HCT116 (cell line): ENCODE measurements at regions not wholly inside any gene's neighbourhood (a gene's known extent, or its start where the extent isn't known, plus 50 kb on each side); places are given as distances from the start of the nearest gene placed in this dataset.

Experiments
- ATAC-seq: fragments of 200-7000 bp; cut with Tn5 transposase; 2 replicates; pipeline ENCODE4 v1.9.1; 2020; ENCODE audit warnings: mild to moderate bottlenecking, moderate library complexity
- BruUV-seq: library from RNA; stranded (reverse); fragments of 400-500 nt; replicated peaks from 2 replicates; lab custom pipeline; 2021; lab: Mats Ljungman, UMichigan
- CTCF ChIA-PET: fragments of 300-600 bp; sonication (Branson Sonifier 250); formaldehyde crosslinking; loops from one replicate; lab custom pipeline; 2021; ENCODE audit warnings: antibody characterized with exemption; lab: Charles Lee
- POLR2A ChIA-PET: fragments of 300-600, 350-600 bp; sonication (Branson Sonifier 250); formaldehyde crosslinking; loops from one replicate; lab custom pipeline; 2021; ENCODE audit warnings: antibody characterized with exemption; lab: Charles Lee
- RAD21 ChIA-PET, 2 experiments: fragments of 300-600 bp; sonication (Branson Sonifier 250); formaldehyde crosslinking; loops; one replicate each; lab custom pipeline; 2023; ENCODE audit warnings: low total read pairs in 2 of 2; ENCODE audit not compliant: uncharacterized antibody in 2 of 2, unreplicated experiment in 2 of 2, low non-redundant PET in 1 of 2; lab: Charles Lee
- DNase-seq: peaks from one replicate; pipeline ENCODE4 v3.0.0-alpha.2; 2010; ENCODE audit warnings: low read depth, low spot score
- H2AFZ ChIP-seq: fragments of 200-600 bp; shearing (Covaris generic), sonication (generic); 2 replicates; pipeline ENCODE4 v1.6.1; 2017; ENCODE audit warnings: low read depth, mixed run types, mixed read lengths, antibody characterized with exemption, low read length; ENCODE audit not compliant: poor library complexity, severe bottlenecking
- H3K27ac ChIP-seq: 2 replicates; pipeline ENCODE4 v1.5.1; 2012; ENCODE audit warnings: low read depth, low read length
- H3K27me3 ChIP-seq: fragments of 200-600 bp; sonication (generic); 2 replicates; pipeline ENCODE4 v1.6.1; 2016; ENCODE audit warnings: mixed run types, low read length, mixed read lengths; ENCODE audit not compliant: insufficient read depth
- H3K36me3 ChIP-seq, 2 experiments: fragments of 200-500 bp in 1 of 2; fragments of 200-600 bp in 1 of 2; sonication (Bioruptor generic) in 1 of 2; sonication (generic) in 1 of 2; 2 replicates each; pipeline versions ENCODE4 v1.5.1 to v1.6.1; 2014 to 2016; ENCODE audit warnings: low read length in 2 of 2, inconsistent platforms in 1 of 2, mixed read lengths in 1 of 2, mixed run types in 1 of 2; ENCODE audit not compliant: insufficient read depth in 2 of 2, control insufficient read depth in 1 of 2
- H3K4me1 ChIP-seq, 2 experiments: fragments of 200-600 bp in 1 of 2; sonication (generic) in 1 of 2; 2 replicates each; pipeline versions ENCODE4 v1.5.1 to v1.6.1; 2012 to 2017; ENCODE audit warnings: low read length in 2 of 2, inconsistent platforms in 1 of 2, mild to moderate bottlenecking in 1 of 2, mixed read lengths in 1 of 2, mixed run types in 1 of 2, moderate library complexity in 1 of 2; ENCODE audit not compliant: insufficient read depth in 2 of 2, control insufficient read depth in 1 of 2
- H3K4me2 ChIP-seq: fragments of 200-600 bp; sonication (generic); 2 replicates; pipeline ENCODE4 v1.6.1; 2017; ENCODE audit warnings: mixed run types, low read length, mixed read lengths
- H3K4me3 ChIP-seq, 2 experiments: fragments of 200-600 bp in 1 of 2; sonication (generic) in 1 of 2; replicated peaks in 1 of 2; 2 replicates each; pipeline ENCODE4 v1.5.1; 2011 to 2016; ENCODE audit warnings: low read length in 2 of 2, control low read depth in 1 of 2, low read depth in 1 of 2, mild to moderate bottlenecking in 1 of 2, mixed read lengths in 1 of 2, mixed run types in 1 of 2
- H3K79me2 ChIP-seq: fragments of 200-600 bp; sonication (generic); 2 replicates; pipeline ENCODE4 v1.6.1; 2017; ENCODE audit warnings: mild to moderate bottlenecking, mixed run types, low read length, moderate library complexity, mixed read lengths; ENCODE audit not compliant: insufficient read depth
- H3K9ac ChIP-seq: fragments of 200-600 bp; sonication (generic); 2 replicates; pipeline ENCODE4 v1.6.1; 2016; ENCODE audit warnings: low read length, mixed read lengths
- H3K9me2 ChIP-seq: fragments of 200-600 bp; sonication (generic), shearing (Covaris generic); 2 replicates; pipeline ENCODE4 v1.6.1; 2017; ENCODE audit warnings: mixed run types, mild to moderate bottlenecking, moderate library complexity; ENCODE audit not compliant: insufficient read depth
- H3K9me3 ChIP-seq, 2 experiments: fragments of 200-500 bp in 1 of 2; fragments of 200-600 bp in 1 of 2; sonication (Bioruptor generic) in 1 of 2; sonication (generic) in 1 of 2; 2 replicates each; pipeline ENCODE4 v1.6.1; 2014 to 2017; ENCODE audit warnings: low read length in 2 of 2, mixed read lengths in 2 of 2, inconsistent platforms in 1 of 2, low read depth in 1 of 2, mild to moderate bottlenecking in 1 of 2, mixed run types in 1 of 2, moderate library complexity in 1 of 2; ENCODE audit not compliant: control insufficient read depth in 1 of 2, insufficient read depth in 1 of 2
- H4K20me1 ChIP-seq: fragments of 200-600 bp; sonication (generic), shearing (Covaris generic); 2 replicates; pipeline ENCODE4 v1.6.1; 2017; ENCODE audit warnings: mixed run types, mild to moderate bottlenecking, moderate library complexity; ENCODE audit not compliant: insufficient read depth
- CTCF ChIP-seq, 3 experiments: fragments of 200-600 bp in 1 of 3; sonication (generic) in 1 of 3; IDR thresholded peaks in 2 of 3; conservative IDR thresholded peaks in 1 of 3; 2 replicates each; pipeline ENCODE4 v1.5.1; 2012 to 2017; ENCODE audit warnings: low read depth in 2 of 3, low read length in 2 of 3, antibody characterized with exemption in 1 of 3, borderline replicate concordance in 1 of 3, control low read depth in 1 of 3, mild to moderate bottlenecking in 1 of 3, mixed read lengths in 1 of 3, mixed run types in 1 of 3, moderate library complexity in 1 of 3; ENCODE audit not compliant: insufficient read depth in 1 of 3
- EGR1 ChIP-seq: IDR thresholded peaks from 2 replicates; pipeline ENCODE4 v1.6.1; 2012; ENCODE audit warnings: low read depth
- EZH2 ChIP-seq: fragments of 200-600 bp; sonication (generic); IDR thresholded peaks from 2 replicates; pipeline ENCODE4 v1.6.1; 2017; ENCODE audit warnings: antibody characterized with exemption, mixed run types
- FOSL1 ChIP-seq: IDR thresholded peaks from 2 replicates; pipeline ENCODE4 v1.6.1; 2012; ENCODE audit warnings: low read depth
- REST ChIP-seq: IDR thresholded peaks from 2 replicates; pipeline ENCODE4 v1.6.1; 2012; ENCODE audit warnings: low read depth
- YY1 ChIP-seq: IDR thresholded peaks from 2 replicates; pipeline ENCODE4 v1.6.1; 2011; ENCODE audit warnings: low read length, low read depth, moderate library complexity, mild to moderate bottlenecking; ENCODE audit not compliant: insufficient replicate concordance; ENCODE audit errors: extremely low read depth
- ZBTB33 ChIP-seq: IDR thresholded peaks from 2 replicates; pipeline ENCODE4 v1.6.1; 2011; ENCODE audit warnings: mild to moderate bottlenecking, low read length, moderate library complexity; ENCODE audit not compliant: insufficient replicate concordance; ENCODE audit errors: extremely low read depth
- intact Hi-C: fragments of 100-400 bp; cut with micrococcal nuclease; formaldehyde crosslinking; loops from 2 replicates; pipeline ENCODE4 v1.10.0; 2022

GRCh38 chr17:5747276-5747675 is 163.0 kb upstream of the NLRP1 start:
- ChIA-PET CTCF (interaction anchor here (1.4 kb wide), 1 partner anchor 15 kb away, joined by 3 read pairs; no protein-coding TSS in a partner anchor), RAD21 (no interaction called here), POLR2A (no interaction called here)
- no peak for DNase-seq
- Histone ChIP-seq H3K27ac (no peak overlapping the region), H2AFZ (no peak overlapping the region), H3K9me3 (no peaks in the 10 kb centered on the region), H3K9ac (no peak overlapping the region), H4K20me1 (no peaks in the 10 kb centered on the region), H3K4me3 (no peak overlapping the region), H3K36me3 (no peaks in the 10 kb centered on the region), H3K9me2 (no peaks in the 10 kb centered on the region), H3K4me2 (no peak overlapping the region), H3K79me2 (no peaks in the 10 kb centered on the region), H3K27me3 (peaks cover 36% of the 10 kb centered on the region), H3K4me1 (no peaks in the 10 kb centered on the region)
- ATAC-seq: no peak
- no peak for TF ChIP-seq YY1
- TF ChIP-seq CTCF (IDR thresholded peaks at IDR 0.05 in 2 of 3, conservative IDR thresholded peaks at IDR 0.05 in 1 of 3; ENCODE audit: borderline replicate concordance in 1 of 3, insufficient read depth in 1 of 3, low read depth in 2 of 3, low read length in 2 of 3): peak in 2 of 3 experiments; percentile 34 to 42; a peak in 4 of 6 replicates
- intact Hi-C loops: no loop called here
- BruUV-seq: no TSS peak

GRCh38 chr17:5747964-5748363 is 163.7 kb upstream of the NLRP1 start:
- peaks cover 30% of the 10 kb centered on the region for H3K27me3 ChIP-seq
- DNase-seq: no peak
- intact Hi-C loops: no loop called here
- ChIA-PET RAD21 (no interaction called here), CTCF (interaction anchor here (0.7 kb wide), 1 partner anchor 532 kb away, joined by 3 read pairs; no protein-coding TSS in a partner anchor), POLR2A (no interaction called here)
- ATAC-seq: no peak
- no TSS peak for BruUV-seq
- H3K4me2 ChIP-seq: no peak overlapping the region
- no peaks in the 10 kb centered on the region for H3K79me2 ChIP-seq
- H3K36me3 ChIP-seq: no peaks in the 10 kb centered on the region
- H4K20me1 ChIP-seq: no peaks in the 10 kb centered on the region
- no peaks in the 10 kb centered on the region for H3K9me3 ChIP-seq
- H3K4me3 ChIP-seq: no peak overlapping the region
- H3K9ac ChIP-seq: no peak overlapping the region
- no peak overlapping the region for H2AFZ ChIP-seq
- H3K27ac ChIP-seq: no peak overlapping the region
- no peaks in the 10 kb centered on the region for H3K9me2 ChIP-seq
- no peaks in the 10 kb centered on the region for H3K4me1 ChIP-seq
- TF ChIP-seq CTCF (IDR thresholded peaks at IDR 0.05 in 2 of 3, conservative IDR thresholded peaks at IDR 0.05 in 1 of 3; ENCODE audit: borderline replicate concordance in 1 of 3, insufficient read depth in 1 of 3, low read depth in 2 of 3, low read length in 2 of 3): no peak
- no peak for TF ChIP-seq EGR1
- TF ChIP-seq ZBTB33: no peak
- TF ChIP-seq EZH2: no peak
- no peak for TF ChIP-seq FOSL1
- no peak for TF ChIP-seq REST
